ENCODE measurements at regions not wholly inside any gene's neighbourhood (a gene's known extent, or its start where the extent isn't known, plus 50 kb on each side); places are given as distances from the start of the nearest gene placed in this dataset.

DNA sequence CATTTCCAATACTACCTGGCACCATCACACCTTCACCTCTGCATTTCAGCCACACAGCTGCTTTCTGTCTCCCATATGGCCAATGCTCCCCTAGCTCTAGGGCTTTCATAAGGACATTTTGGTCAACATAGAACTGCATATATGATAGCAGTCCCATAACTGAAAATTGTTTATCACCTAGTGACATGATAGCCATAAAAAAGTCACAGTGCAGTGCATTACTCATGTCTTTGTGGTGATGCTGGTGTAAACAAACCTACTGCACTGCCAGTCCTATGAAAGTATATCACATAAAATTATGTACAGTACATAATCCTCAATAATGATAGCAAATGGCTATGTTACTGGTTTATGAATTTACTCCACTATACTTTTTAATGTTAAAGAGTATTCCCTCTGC, 221.0 kb downstream of the NAF1 start:
- no peak for TF ChIP-seq CTBP1 (IDR thresholded peaks at IDR 0.05; ENCODE audit: borderline replicate concordance)
- TF ChIP-seq FOXM1 (IDR thresholded peaks at IDR 0.05; ENCODE audit: borderline replicate concordance): no peak
- no peak for TF ChIP-seq NFRKB (IDR thresholded peaks at IDR 0.05)
- TF ChIP-seq ELF4 (IDR thresholded peaks at IDR 0.05): no peak
- TF ChIP-seq SP1 (IDR thresholded peaks at IDR 0.05): no peak
- no peak for TF ChIP-seq FOXK2 (IDR thresholded peaks at IDR 0.05)
- no peak for TF ChIP-seq HDGF (IDR thresholded peaks at IDR 0.05; ENCODE audit: borderline replicate concordance)
- no peak for TF ChIP-seq ZNF384 (IDR thresholded peaks at IDR 0.05)
- TF ChIP-seq BHLHE40 (IDR thresholded peaks at IDR 0.05; ENCODE audit: borderline replicate concordance): no peak
- no peak for TF ChIP-seq TARDBP (IDR thresholded peaks at IDR 0.05)
- no peak for TF ChIP-seq SUZ12 (IDR thresholded peaks at IDR 0.05)
- TF ChIP-seq L3MBTL2 (conservative IDR thresholded peaks at IDR 0.05): no peak
- no peak for TF ChIP-seq ARNT (IDR thresholded peaks at IDR 0.05)
- TF ChIP-seq FOXA1 (IDR thresholded peaks at IDR 0.05): no peak
